ENCODE measurements at regions not wholly inside any gene's neighbourhood (a gene's known extent, or its start where the extent isn't known, plus 50 kb on each side); places are given as distances from the start of the nearest gene placed in this dataset.

GRCh38 chr2:34105006-34105767 is 506.1 kb upstream of the FAM98A start:
- DNase-seq (ENCODE audit: low spot score), result no peak

- no peak for DNase-seq (ENCODE audit: low spot score)
Measured at GRCh38 chr2:34104601-34105000, 505.5 kb upstream of the FAM98A start.

- DNase-seq (ENCODE audit: low spot score), result no peak
Measured at GRCh38 chr2:34103437-34103836, 504.3 kb upstream of the FAM98A start.

GRCh38 chr2:34102339-34102738 is 503.2 kb upstream of the FAM98A start:
- DNase-seq (ENCODE audit: low spot score), result no peak

GRCh38 chr2:34099377-34099776 is 500.3 kb upstream of the FAM98A start:
- no peak for DNase-seq (ENCODE audit: low spot score)

- no peak for DNase-seq (ENCODE audit: low spot score)
Measured at GRCh38 chr2:34098256-34098655, 499.2 kb upstream of the FAM98A start.

- peak; percentile 88 for DNase-seq (ENCODE audit: low spot score)
Measured at GRCh38 chr2:34096562-34097171, 497.6 kb upstream of the FAM98A start.

- DNase-seq (ENCODE audit: low spot score), result no peak
Measured at GRCh38 chr2:34093790-34094189, 494.7 kb upstream of the FAM98A start.

GRCh38 chr2:34070196-34070595 is 471.1 kb upstream of the FAM98A start:
- DNase-seq (ENCODE audit: low spot score), result peak; percentile 72

GRCh38 chr2:34069604-34070003 is 470.5 kb upstream of the FAM98A start:
- DNase-seq (ENCODE audit: low spot score), result peak; percentile 93

- no peak for DNase-seq (ENCODE audit: low spot score)
Measured at GRCh38 chr2:34050413-34050812, 451.3 kb upstream of the FAM98A start.

- DNase-seq (ENCODE audit: low spot score), result no peak
Measured at GRCh38 chr2:34045101-34045655, 446.1 kb upstream of the FAM98A start.

- DNase-seq (ENCODE audit: low spot score), result no peak
Measured at GRCh38 chr2:34037886-34038285, 438.8 kb upstream of the FAM98A start.

GRCh38 chr2:34037157-34037556 is 438.1 kb upstream of the FAM98A start:
- DNase-seq (ENCODE audit: low spot score), result no peak

GRCh38 chr2:34031097-34031496 is 432.0 kb upstream of the FAM98A start:
- DNase-seq (ENCODE audit: low spot score), result peak; percentile 8

- no peak for DNase-seq (ENCODE audit: low spot score)
Measured at GRCh38 chr2:34030273-34030672, 431.2 kb upstream of the FAM98A start.

GRCh38 chr2:34029073-34029472 is 430.0 kb upstream of the FAM98A start:
- DNase-seq (ENCODE audit: low spot score), result no peak

- DNase-seq (ENCODE audit: low spot score), result no peak
Measured at GRCh38 chr2:34025196-34025595, 426.1 kb upstream of the FAM98A start.

- DNase-seq (ENCODE audit: low spot score), result peak; percentile 93
Measured at GRCh38 chr2:34012715-34013302, 413.7 kb upstream of the FAM98A start.

GRCh38 chr2:34011684-34012083 is 412.6 kb upstream of the FAM98A start:
- no peak for DNase-seq (ENCODE audit: low spot score)

- DNase-seq (ENCODE audit: low spot score), result no peak
Measured at GRCh38 chr2:34005901-34006300, 406.8 kb upstream of the FAM98A start.

- DNase-seq (ENCODE audit: low spot score), result peak; percentile 71
Measured at GRCh38 chr2:34004936-34005335, 405.8 kb upstream of the FAM98A start.

GRCh38 chr2:34003795-34004194 is 404.7 kb upstream of the FAM98A start:
- DNase-seq (ENCODE audit: low spot score), result no peak
